CD8-positive, alpha-beta memory T cell (primary cell): ENCODE measurements at regions not wholly inside any gene's neighbourhood (a gene's known extent, or its start where the extent isn't known, plus 50 kb on each side); places are given as distances from the start of the nearest gene placed in this dataset.

Source experiments
- CTCF ChIA-PET: fragments of 350-600 bp; sonication (Branson Sonifier 250); formaldehyde crosslinking; loops from one replicate; lab custom pipeline; 2021; ENCODE audit warnings: antibody characterized with exemption; lab: Charles Lee
- POLR2A ChIA-PET: fragments of 350-600 bp; sonication (Branson Sonifier 250); formaldehyde crosslinking; loops from one replicate; lab custom pipeline; 2021; ENCODE audit warnings: antibody characterized with exemption; lab: Charles Lee
- DNase-seq, 5 donors: peaks; one replicate each; pipeline versions ENCODE4 v3.0.0 to v3.0.0-alpha.2; 2020 to 2022; ENCODE audit warnings: mixed read lengths in 1 of 5
- H3K27ac ChIP-seq: one replicate; pipeline ENCODE4 v1.7.0; 2013; ENCODE audit warnings: low read depth, mild to moderate bottlenecking, low read length, moderate library complexity
- H3K27me3 ChIP-seq: 2 replicates; pipeline ENCODE4 v1.7.0; 2013; ENCODE audit warnings: low read length, mild to moderate bottlenecking; ENCODE audit not compliant: insufficient read depth, poor library complexity, severe bottlenecking
- H3K36me3 ChIP-seq: 2 replicates; pipeline ENCODE4 v1.7.0; 2013; ENCODE audit warnings: mild to moderate bottlenecking, low read length, moderate library complexity; ENCODE audit not compliant: insufficient read depth
- H3K4me1 ChIP-seq: 2 replicates; pipeline ENCODE4 v1.7.0; 2013; ENCODE audit warnings: mild to moderate bottlenecking, low read length, moderate library complexity; ENCODE audit not compliant: insufficient read depth
- H3K4me3 ChIP-seq: 2 replicates; pipeline ENCODE4 v1.7.0; 2013; ENCODE audit warnings: mild to moderate bottlenecking, low read length
- H3K9me3 ChIP-seq: 2 replicates; pipeline ENCODE4 v1.7.0; 2013; ENCODE audit warnings: mild to moderate bottlenecking, low read length
- H3K27ac Mint-ChIP-seq, 8 donors: one replicate each; pipeline ENCODE4 v1.8.0; 2020 to 2021; ENCODE audit warnings: mixed read lengths in 8 of 8, mild to moderate bottlenecking in 6 of 8, inconsistent platforms in 3 of 8, moderate library complexity in 3 of 8
- H3K27me3 Mint-ChIP-seq, 2 donors: one replicate each; pipeline ENCODE4 v1.8.0; 2020 to 2021; ENCODE audit warnings: mixed read lengths in 2 of 2, mild to moderate bottlenecking in 1 of 2, moderate library complexity in 1 of 2
- H3K36me3 Mint-ChIP-seq, 3 donors: one replicate each; pipeline ENCODE4 v1.8.0; 2020 to 2021; ENCODE audit warnings: mixed read lengths in 3 of 3, inconsistent platforms in 1 of 3, mild to moderate bottlenecking in 1 of 3
- H3K4me1 Mint-ChIP-seq, 3 donors: one replicate each; pipeline ENCODE4 v1.8.0; 2020 to 2021; ENCODE audit warnings: mixed read lengths in 3 of 3, inconsistent platforms in 1 of 3, mild to moderate bottlenecking in 1 of 3
- H3K4me3 Mint-ChIP-seq, 7 donors: one replicate each; pipeline ENCODE4 v1.8.0; 2020 to 2021; ENCODE audit warnings: mixed read lengths in 7 of 7, mild to moderate bottlenecking in 6 of 7, moderate library complexity in 4 of 7, inconsistent platforms in 2 of 7
- H3K9me3 Mint-ChIP-seq, 5 donors: one replicate each; pipeline ENCODE4 v1.8.0; 2020 to 2022; ENCODE audit warnings: mixed read lengths in 5 of 5, mild to moderate bottlenecking in 3 of 5, moderate library complexity in 2 of 5, inconsistent platforms in 1 of 5

- Mint-ChIP-seq H3K36me3 (no peaks in the 10 kb centered on the region), H3K27me3 (peaks cover 10 to 40% of the 10 kb centered on the region in 2 donors), H3K4me3 (peak overlapping the region in 3 of 7 donors; percentile 3 to 30 (median 25)), H3K27ac (no peak overlapping the region), H3K4me1 (peaks cover 10 to 19% (median 13%) of the 10 kb centered on the region in 3 donors), H3K9me3 (peaks cover 2 to 9% (median 6%) of the 10 kb centered on the region in 5 donors)
- POLR2A ChIA-PET, result no interaction called here
- Histone ChIP-seq H3K36me3 (no peaks in the 10 kb centered on the region), H3K27ac (no peak overlapping the region), H3K4me3 (no peak overlapping the region), H3K4me1 (no peaks in the 10 kb centered on the region), H3K9me3 (no peaks in the 10 kb centered on the region), H3K27me3 (no peaks in the 10 kb centered on the region)
- no peak for DNase-seq
- CTCF ChIA-PET, result no interaction called here
These were observed 278.6 kb upstream of the RPL38 start for GRCh38 chr17:73924909-73925186.

GRCh38 chr17:73929860-73930430, 273.5 kb upstream of the RPL38 start:
- no peaks in the 10 kb centered on the region for H3K36me3 Mint-ChIP-seq
- Histone ChIP-seq H3K27ac (no peak overlapping the region), H3K4me1 (no peaks in the 10 kb centered on the region), H3K36me3 (no peaks in the 10 kb centered on the region), H3K4me3 (no peak overlapping the region), H3K9me3 (no peaks in the 10 kb centered on the region), H3K27me3 (no peaks in the 10 kb centered on the region)
- POLR2A ChIA-PET, result no interaction called here
- no peaks in the 10 kb centered on the region for H3K9me3 Mint-ChIP-seq
- H3K27me3 Mint-ChIP-seq, result peaks cover 9 to 47% of the 10 kb centered on the region in 2 donors
- H3K4me1 Mint-ChIP-seq, result peaks cover 1 to 4% (median 2%) of the 10 kb centered on the region in 3 donors
- DNase-seq, result no peak
- H3K4me3 Mint-ChIP-seq, result no peak overlapping the region
- CTCF ChIA-PET, result no interaction called here
- H3K27ac Mint-ChIP-seq, result peak overlapping the region in 1 of 8 donors; percentile 24

GRCh38 chr17:73932216-73932749, 271.2 kb upstream of the RPL38 start:
- POLR2A ChIA-PET, result no interaction called here
- H3K27ac Mint-ChIP-seq, result no peak overlapping the region
- Histone ChIP-seq H3K9me3 (no peaks in the 10 kb centered on the region), H3K27ac (no peak overlapping the region), H3K4me3 (no peak overlapping the region), H3K4me1 (no peaks in the 10 kb centered on the region), H3K36me3 (no peaks in the 10 kb centered on the region), H3K27me3 (no peaks in the 10 kb centered on the region)
- no peak overlapping the region for H3K4me3 Mint-ChIP-seq
- H3K27me3 Mint-ChIP-seq, result peaks cover 12 to 43% of the 10 kb centered on the region in 2 donors
- DNase-seq, result no peak
- H3K36me3 Mint-ChIP-seq, result no peaks in the 10 kb centered on the region
- peaks cover 0 to 3% (median 0%) of the 10 kb centered on the region in 3 donors for H3K4me1 Mint-ChIP-seq
- CTCF ChIA-PET, result no interaction called here
- H3K9me3 Mint-ChIP-seq, result peaks cover 0 to 3% (median 0%) of the 10 kb centered on the region in 5 donors

GRCh38 chr17:73933164-73933766, 270.2 kb upstream of the RPL38 start:
- H3K4me3 Mint-ChIP-seq, result no peak overlapping the region
- H3K27ac Mint-ChIP-seq, result no peak overlapping the region
- H3K4me1 ChIP-seq, result no peaks in the 10 kb centered on the region
- CTCF ChIA-PET, result no interaction called here
- peaks cover 12 to 41% of the 10 kb centered on the region in 2 donors for H3K27me3 Mint-ChIP-seq
- H3K4me3 ChIP-seq, result no peak overlapping the region
- DNase-seq, result no peak
- POLR2A ChIA-PET, result no interaction called here
- H3K36me3 Mint-ChIP-seq, result no peaks in the 10 kb centered on the region
- no peaks in the 10 kb centered on the region for H3K27me3 ChIP-seq
- H3K9me3 ChIP-seq, result no peaks in the 10 kb centered on the region
- H3K27ac ChIP-seq, result no peak overlapping the region
- peaks cover 0 to 3% (median 0%) of the 10 kb centered on the region in 5 donors for H3K9me3 Mint-ChIP-seq
- H3K36me3 ChIP-seq, result no peaks in the 10 kb centered on the region
- H3K4me1 Mint-ChIP-seq, result peaks cover 0 to 3% (median 0%) of the 10 kb centered on the region in 3 donors

GRCh38 chr17:73933871-73934270, 269.6 kb upstream of the RPL38 start:
- Histone ChIP-seq H3K36me3 (no peaks in the 10 kb centered on the region), H3K9me3 (no peaks in the 10 kb centered on the region)

GRCh38 chr17:73934696-73935095, 268.8 kb upstream of the RPL38 start:
- H3K4me3 ChIP-seq, result no peak overlapping the region
- Mint-ChIP-seq H3K4me3 (no peak overlapping the region), H3K9me3 (peaks cover 0 to 3% (median 0%) of the 10 kb centered on the region in 5 donors), H3K27ac (no peak overlapping the region), H3K27me3 (peaks cover 11 to 38% of the 10 kb centered on the region in 2 donors), H3K36me3 (no peaks in the 10 kb centered on the region), H3K4me1 (peaks cover 0 to 2% (median 0%) of the 10 kb centered on the region in 3 donors)
- CTCF ChIA-PET, result no interaction called here
- no peaks in the 10 kb centered on the region for H3K27me3 ChIP-seq
- DNase-seq, result no peak
- no peaks in the 10 kb centered on the region for H3K36me3 ChIP-seq
- POLR2A ChIA-PET, result no interaction called here
- no peaks in the 10 kb centered on the region for H3K4me1 ChIP-seq
- no peak overlapping the region for H3K27ac ChIP-seq
- no peaks in the 10 kb centered on the region for H3K9me3 ChIP-seq

More at GRCh38 chr17:73933871-73934270, 269.6 kb upstream of the RPL38 start:
- Mint-ChIP-seq H3K4me3 (no peak overlapping the region), H3K9me3 (peaks cover 0 to 3% (median 0%) of the 10 kb centered on the region in 5 donors), H3K27me3 (peaks cover 12 to 39% of the 10 kb centered on the region in 2 donors), H3K27ac (no peak overlapping the region), H3K36me3 (no peaks in the 10 kb centered on the region), H3K4me1 (peaks cover 0 to 3% (median 0%) of the 10 kb centered on the region in 3 donors)
- H3K27ac ChIP-seq, result no peak overlapping the region
- no peaks in the 10 kb centered on the region for H3K27me3 ChIP-seq
- POLR2A ChIA-PET, result no interaction called here
- H3K4me3 ChIP-seq, result no peak overlapping the region
- CTCF ChIA-PET, result no interaction called here
- DNase-seq, result no peak
- no peaks in the 10 kb centered on the region for H3K4me1 ChIP-seq

- Mint-ChIP-seq H3K9me3 (peaks cover 0 to 3% (median 0%) of the 10 kb centered on the region in 5 donors), H3K27me3 (peaks cover 4 to 36% of the 10 kb centered on the region in 2 donors), H3K4me3 (no peak overlapping the region), H3K27ac (peak overlapping the region in 1 of 8 donors; percentile 73), H3K4me1 (no peaks in the 10 kb centered on the region), H3K36me3 (no peaks in the 10 kb centered on the region)
- H3K4me3 ChIP-seq, result no peak overlapping the region
- ChIA-PET CTCF (interaction anchor here (1.3 kb wide), 1 partner anchor 14 kb away, joined by 3 read pairs; no protein-coding TSS in a partner anchor), POLR2A (no interaction called here)
- no peaks in the 10 kb centered on the region for H3K9me3 ChIP-seq
- no peak overlapping the region for H3K27ac ChIP-seq
- H3K36me3 ChIP-seq, result no peaks in the 10 kb centered on the region
- no peaks in the 10 kb centered on the region for H3K4me1 ChIP-seq
- DNase-seq, result no peak
- no peaks in the 10 kb centered on the region for H3K27me3 ChIP-seq
These were observed 266.4 kb upstream of the RPL38 start for GRCh38 chr17:73936908-73937627.

- H3K9me3 ChIP-seq, result no peaks in the 10 kb centered on the region
- Mint-ChIP-seq H3K27me3 (peaks cover 4 to 27% of the 10 kb centered on the region in 2 donors), H3K4me3 (no peak overlapping the region), H3K27ac (no peak overlapping the region), H3K9me3 (peaks cover 0 to 3% (median 0%) of the 10 kb centered on the region in 5 donors), H3K4me1 (no peaks in the 10 kb centered on the region), H3K36me3 (no peaks in the 10 kb centered on the region)
- no peaks in the 10 kb centered on the region for H3K4me1 ChIP-seq
- no peak overlapping the region for H3K4me3 ChIP-seq
- H3K27me3 ChIP-seq, result no peaks in the 10 kb centered on the region
- ChIA-PET POLR2A (no interaction called here), CTCF (no interaction called here)
- no peaks in the 10 kb centered on the region for H3K36me3 ChIP-seq
- H3K27ac ChIP-seq, result no peak overlapping the region
- DNase-seq, result no peak
These were observed 264.8 kb upstream of the RPL38 start for GRCh38 chr17:73938706-73939105.
